Calu3 (cell line): ENCODE measurements at regions not wholly inside any gene's neighbourhood (a gene's known extent, or its start where the extent isn't known, plus 50 kb on each side); places are given as distances from the start of the nearest gene placed in this dataset.
"Not testable (repeated sequence)": the region's sequence is repeated elsewhere in the genome, so short reads cannot be mapped to it uniquely, and the experiment has no call there.

Experiments
- BruUV-seq: library from RNA; stranded (reverse); fragments of 400-500 nt; replicated peaks from 2 replicates; lab custom pipeline; 2021; lab: Mats Ljungman, UMichigan
- CTCF ChIA-PET: fragments of 300-600 bp; sonication (Branson Sonifier 250); formaldehyde crosslinking; loops from one replicate; lab custom pipeline; 2022; ENCODE audit warnings: antibody characterized with exemption; lab: Charles Lee
- DNase-seq: peaks from one replicate; pipeline ENCODE4 v3.0.0; 2022
- H3K27ac Mint-ChIP-seq: one replicate; pipeline ENCODE4 v1.8.0; 2022; ENCODE audit warnings: mixed read lengths; ENCODE audit not compliant: unreplicated experiment
- H3K27me3 Mint-ChIP-seq: one replicate; pipeline ENCODE4 v1.8.0; 2022; ENCODE audit warnings: mixed read lengths; ENCODE audit not compliant: unreplicated experiment
- H3K36me3 Mint-ChIP-seq: one replicate; pipeline ENCODE4 v1.8.0; 2022; ENCODE audit warnings: mild to moderate bottlenecking, moderate library complexity, mixed read lengths; ENCODE audit not compliant: insufficient read depth, unreplicated experiment
- H3K4me1 Mint-ChIP-seq: one replicate; pipeline ENCODE4 v1.8.0; 2022; ENCODE audit warnings: mild to moderate bottlenecking, low read depth, mixed read lengths; ENCODE audit not compliant: unreplicated experiment
- H3K4me3 Mint-ChIP-seq: one replicate; pipeline ENCODE4 v1.8.0; 2022; ENCODE audit warnings: mild to moderate bottlenecking, low read depth, moderate library complexity, mixed read lengths; ENCODE audit not compliant: unreplicated experiment
- H3K9me3 Mint-ChIP-seq: one replicate; pipeline ENCODE4 v1.8.0; 2022; ENCODE audit warnings: low read depth, mixed read lengths; ENCODE audit not compliant: unreplicated experiment
- intact Hi-C: fragments of 100-400 bp; cut with micrococcal nuclease; formaldehyde crosslinking; loops from one replicate; pipeline ENCODE4 v1.10.0; 2022; ENCODE audit not compliant: unreplicated experiment
- TF ChIP-seq, protein P1 (sequence below): fragments of 200-600 bp; IDR thresholded peaks from one replicate; pipeline ENCODE4 v1.8.0; 2022; ENCODE audit warnings: antibody characterized with exemption; ENCODE audit not compliant: unreplicated experiment

DNA sequence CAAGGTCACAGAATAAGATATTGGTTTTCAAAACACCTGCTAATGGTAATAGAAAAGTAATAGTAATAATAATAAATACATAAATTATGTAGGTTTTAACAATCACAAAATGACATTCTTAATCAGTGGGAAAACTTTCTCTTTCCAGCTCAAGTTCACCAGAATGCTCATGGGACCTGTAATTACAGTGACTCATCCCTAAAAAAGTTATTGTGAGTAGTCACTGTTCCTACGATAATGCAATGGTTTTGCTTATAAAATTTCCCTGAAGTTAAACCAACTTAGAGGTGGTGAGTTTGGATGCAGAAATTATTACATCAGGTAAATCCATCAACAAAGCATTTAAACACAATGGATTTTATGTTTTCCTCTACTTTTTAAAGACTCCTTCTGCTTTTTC lies 502.3 kb downstream of the PID1 start:
- H3K9me3 Mint-ChIP-seq, result peaks cover 7% of the 10 kb centered on the region
- intact Hi-C loops, result no loop called here
- CTCF ChIA-PET, result no interaction called here
- H3K27me3 Mint-ChIP-seq, result no peaks in the 10 kb centered on the region
- no peaks in the 10 kb centered on the region for H3K4me1 Mint-ChIP-seq
- no peak for DNase-seq
- no TSS peak for BruUV-seq
- no peaks in the 10 kb centered on the region for H3K36me3 Mint-ChIP-seq
- no peak overlapping the region for H3K27ac Mint-ChIP-seq
- H3K4me3 Mint-ChIP-seq, result no peak overlapping the region
- TF ChIP-seq, protein P1, sequence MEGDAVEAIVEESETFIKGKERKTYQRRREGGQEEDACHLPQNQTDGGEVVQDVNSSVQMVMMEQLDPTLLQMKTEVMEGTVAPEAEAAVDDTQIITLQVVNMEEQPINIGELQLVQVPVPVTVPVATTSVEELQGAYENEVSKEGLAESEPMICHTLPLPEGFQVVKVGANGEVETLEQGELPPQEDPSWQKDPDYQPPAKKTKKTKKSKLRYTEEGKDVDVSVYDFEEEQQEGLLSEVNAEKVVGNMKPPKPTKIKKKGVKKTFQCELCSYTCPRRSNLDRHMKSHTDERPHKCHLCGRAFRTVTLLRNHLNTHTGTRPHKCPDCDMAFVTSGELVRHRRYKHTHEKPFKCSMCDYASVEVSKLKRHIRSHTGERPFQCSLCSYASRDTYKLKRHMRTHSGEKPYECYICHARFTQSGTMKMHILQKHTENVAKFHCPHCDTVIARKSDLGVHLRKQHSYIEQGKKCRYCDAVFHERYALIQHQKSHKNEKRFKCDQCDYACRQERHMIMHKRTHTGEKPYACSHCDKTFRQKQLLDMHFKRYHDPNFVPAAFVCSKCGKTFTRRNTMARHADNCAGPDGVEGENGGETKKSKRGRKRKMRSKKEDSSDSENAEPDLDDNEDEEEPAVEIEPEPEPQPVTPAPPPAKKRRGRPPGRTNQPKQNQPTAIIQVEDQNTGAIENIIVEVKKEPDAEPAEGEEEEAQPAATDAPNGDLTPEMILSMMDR, result no peak

DNA sequence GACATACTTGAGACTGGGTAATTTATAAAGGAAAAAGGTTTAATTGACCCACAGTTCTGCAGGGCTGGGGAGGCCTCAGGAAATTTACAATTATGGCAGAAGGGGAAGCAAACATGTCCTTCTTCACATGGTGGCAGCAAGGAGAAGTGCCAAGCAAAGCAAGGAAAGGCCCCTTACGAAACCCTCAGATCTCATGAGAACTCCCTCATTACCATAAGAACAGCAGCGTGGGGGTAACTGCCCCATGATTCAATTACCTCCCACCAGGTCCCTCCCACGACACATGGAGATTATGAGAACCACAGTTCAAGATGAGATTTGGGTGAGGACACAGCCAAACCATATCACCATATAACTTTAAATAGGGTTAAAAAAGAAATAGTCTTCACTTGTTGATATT lies 502.9 kb downstream of the PID1 start:
- DNase-seq, H3K27ac Mint-ChIP-seq, H3K36me3 Mint-ChIP-seq, H3K4me3 Mint-ChIP-seq, BruUV-seq, H3K9me3 Mint-ChIP-seq, H3K27me3 Mint-ChIP-seq, intact Hi-C loops, CTCF ChIA-PET, H3K4me1 Mint-ChIP-seq: not testable (repeated sequence)

DNA sequence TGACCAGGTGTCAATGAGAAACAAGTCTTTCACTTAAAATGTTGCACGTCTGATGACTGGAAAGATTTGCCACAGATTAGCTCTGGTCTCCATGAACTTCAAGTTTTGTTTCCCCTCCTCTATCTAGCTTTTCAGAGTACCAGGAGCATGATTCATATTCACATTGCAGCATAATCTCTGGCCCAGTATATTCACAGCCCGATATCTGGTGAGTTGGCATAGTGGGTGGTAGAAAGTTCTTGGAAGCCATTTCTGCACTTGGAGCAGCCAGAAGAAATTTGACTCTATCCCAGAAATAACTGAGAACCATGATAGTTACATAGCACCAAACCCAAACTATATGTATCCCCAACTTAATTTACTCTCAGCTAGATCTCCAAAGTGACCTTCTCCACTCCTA lies 503.9 kb downstream of the PID1 start:
- H3K9me3 Mint-ChIP-seq, result peaks cover 7% of the 10 kb centered on the region
- no TSS peak for BruUV-seq
- H3K4me1 Mint-ChIP-seq, result no peaks in the 10 kb centered on the region
- TF ChIP-seq, protein P1, result no peak
- no peak overlapping the region for H3K27ac Mint-ChIP-seq
- H3K36me3 Mint-ChIP-seq, result no peaks in the 10 kb centered on the region
- intact Hi-C loops, result no loop called here
- no peak for DNase-seq
- no peak overlapping the region for H3K4me3 Mint-ChIP-seq
- CTCF ChIA-PET, result no interaction called here
- no peaks in the 10 kb centered on the region for H3K27me3 Mint-ChIP-seq

DNA sequence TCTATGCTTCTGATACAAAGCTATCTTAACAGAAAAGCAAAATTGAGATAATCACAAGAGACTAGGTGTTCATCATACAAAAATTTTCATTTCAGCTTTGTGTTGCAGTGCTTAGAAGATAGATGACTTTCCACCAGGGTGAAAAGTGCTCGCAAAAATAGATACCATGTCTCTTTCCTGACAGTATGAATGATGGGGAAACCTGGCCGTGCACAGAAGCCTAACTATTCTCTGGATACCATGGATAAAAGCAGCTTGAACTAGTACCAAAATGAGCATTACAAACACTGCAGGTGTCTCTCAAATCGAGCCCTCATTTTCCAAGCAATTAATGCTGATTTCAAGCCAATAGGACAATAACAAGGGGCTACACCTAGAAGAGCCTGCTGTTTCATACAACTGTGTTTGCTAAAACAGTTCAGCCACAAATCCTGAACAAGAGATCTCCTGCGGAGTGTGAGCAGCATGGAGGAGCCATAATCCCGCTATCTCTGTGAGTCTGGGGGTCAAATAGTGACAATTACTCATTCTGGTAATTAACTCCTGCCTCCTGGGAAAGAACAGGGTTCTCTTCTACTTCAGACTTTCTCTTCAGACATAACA lies 507.6 kb downstream of the PID1 start:
- H3K27me3 Mint-ChIP-seq, result no peaks in the 10 kb centered on the region
- peaks cover 5% of the 10 kb centered on the region for H3K9me3 Mint-ChIP-seq
- no peak overlapping the region for H3K27ac Mint-ChIP-seq
- BruUV-seq, result no TSS peak
- H3K4me3 Mint-ChIP-seq, result no peak overlapping the region
- H3K36me3 Mint-ChIP-seq, result no peaks in the 10 kb centered on the region
- no peaks in the 10 kb centered on the region for H3K4me1 Mint-ChIP-seq
- no peak for DNase-seq
- CTCF ChIA-PET, result no interaction called here
- TF ChIP-seq, protein P1, result no peak
- intact Hi-C loops, result no loop called here

DNA sequence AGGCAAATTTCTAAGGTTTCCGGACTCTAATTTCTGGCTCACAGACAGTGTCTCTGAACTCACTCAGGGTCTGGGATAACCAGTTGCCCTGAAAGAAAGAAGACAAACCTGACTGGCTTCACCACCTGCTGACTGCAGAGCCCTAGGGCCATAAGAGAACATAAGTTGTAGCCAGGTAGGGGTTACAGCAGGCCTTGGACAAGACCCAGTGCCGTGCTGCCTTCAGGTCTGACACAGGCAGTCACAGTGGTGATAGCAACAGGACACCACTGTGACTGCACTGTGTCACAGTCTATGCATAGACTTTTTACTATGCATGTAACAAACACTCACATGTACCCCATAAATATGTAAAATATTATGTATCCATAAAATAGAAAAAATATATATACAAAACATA lies 508.5 kb downstream of the PID1 start:
- intact Hi-C loops, result no loop called here
- Mint-ChIP-seq H3K9me3 (peaks cover 5% of the 10 kb centered on the region), H3K27ac (no peak overlapping the region), H3K4me3 (no peak overlapping the region), H3K4me1 (no peaks in the 10 kb centered on the region), H3K36me3 (no peaks in the 10 kb centered on the region), H3K27me3 (no peaks in the 10 kb centered on the region)
- no peak for DNase-seq
- TF ChIP-seq, protein P1, result no peak
- CTCF ChIA-PET, result no interaction called here
- no TSS peak for BruUV-seq

DNA sequence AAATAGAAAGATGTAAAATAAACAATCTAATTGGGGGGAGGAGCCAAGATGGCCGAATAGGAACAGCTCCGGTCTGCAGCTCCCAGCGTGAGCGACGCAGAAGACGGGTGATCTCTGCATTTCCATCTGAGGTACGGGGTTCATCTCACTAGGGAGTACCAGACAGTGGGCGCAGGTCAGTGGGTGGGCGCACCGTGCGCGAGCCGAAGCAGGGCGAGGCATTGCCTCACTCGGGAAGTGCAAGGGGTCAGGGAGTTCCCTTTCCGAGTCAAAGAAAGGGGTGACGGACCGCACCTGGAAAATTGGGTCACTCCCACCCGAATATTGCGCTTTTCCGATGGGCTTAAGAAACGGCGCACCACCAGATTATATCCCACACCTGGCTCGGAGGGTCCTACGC lies 515.4 kb downstream of the PID1 start:
- H3K4me3 Mint-ChIP-seq, H3K27ac Mint-ChIP-seq, H3K9me3 Mint-ChIP-seq, intact Hi-C loops, BruUV-seq, DNase-seq, H3K27me3 Mint-ChIP-seq, H3K36me3 Mint-ChIP-seq, CTCF ChIA-PET, H3K4me1 Mint-ChIP-seq: not testable (repeated sequence)
